NT2/D1 (cell line): ENCODE measurements at regions not wholly inside any gene's neighbourhood (a gene's known extent, or its start where the extent isn't known, plus 50 kb on each side); places are given as distances from the start of the nearest gene placed in this dataset.

Experiments
- YY1 ChIP-seq: IDR thresholded peaks from 2 replicates; pipeline ENCODE4 v1.6.1; 2011; ENCODE audit not compliant: insufficient read length, insufficient read depth
- ZNF274 ChIP-seq: IDR thresholded peaks from 2 replicates; pipeline ENCODE4 v1.6.1; 2011; ENCODE audit warnings: mild to moderate bottlenecking, low read depth, low read length

DNA sequence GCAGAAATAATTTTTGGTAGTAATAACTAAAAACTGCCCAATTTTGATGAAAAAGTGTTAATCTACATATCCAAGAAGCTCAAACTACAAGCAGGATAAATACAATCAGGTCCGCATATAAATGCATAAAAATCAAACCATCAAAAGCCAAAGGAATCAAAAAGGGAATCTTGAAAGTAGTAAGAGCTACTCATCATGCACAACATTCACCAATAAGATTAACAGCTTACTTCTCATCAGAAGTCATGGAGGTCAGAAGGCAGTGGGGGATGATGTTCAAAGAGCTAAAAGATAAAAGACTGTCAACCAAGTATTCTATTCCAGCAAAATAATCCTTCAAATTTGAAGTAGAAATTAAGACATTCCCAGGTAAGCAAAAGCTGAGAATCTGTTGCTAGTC, 76.4 kb downstream of the CRPPA start:
- TF ChIP-seq YY1 (no peak), ZNF274 (no peak)
